ENCODE measurements at regions not wholly inside any gene's neighbourhood (a gene's known extent, or its start where the extent isn't known, plus 50 kb on each side); places are given as distances from the start of the nearest gene placed in this dataset.
"Not testable (repeated sequence)": the region's sequence is repeated elsewhere in the genome, so short reads cannot be mapped to it uniquely, and the experiment has no call there.

DNA sequence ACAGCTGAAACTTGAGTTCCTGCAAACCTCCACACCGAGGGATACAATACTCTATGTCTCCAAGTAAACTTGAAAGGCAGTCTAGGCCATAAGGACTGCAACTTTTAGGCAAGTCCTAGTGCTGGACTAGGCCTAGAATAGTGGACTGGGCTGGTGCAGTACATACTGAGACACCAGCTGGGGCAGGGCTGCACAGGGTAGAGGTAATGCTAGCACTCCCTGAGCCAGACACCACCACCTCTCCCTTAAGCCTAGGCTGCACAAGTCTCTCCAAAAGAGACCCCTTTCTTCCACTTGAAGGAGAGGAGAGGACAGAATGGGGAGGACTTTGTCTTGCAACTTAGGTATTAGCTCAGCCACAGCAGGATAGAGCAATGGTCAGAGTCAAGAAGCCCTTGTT, 65.7 kb upstream of the PTPRK start:
- DNase-seq, result no peak

DNA sequence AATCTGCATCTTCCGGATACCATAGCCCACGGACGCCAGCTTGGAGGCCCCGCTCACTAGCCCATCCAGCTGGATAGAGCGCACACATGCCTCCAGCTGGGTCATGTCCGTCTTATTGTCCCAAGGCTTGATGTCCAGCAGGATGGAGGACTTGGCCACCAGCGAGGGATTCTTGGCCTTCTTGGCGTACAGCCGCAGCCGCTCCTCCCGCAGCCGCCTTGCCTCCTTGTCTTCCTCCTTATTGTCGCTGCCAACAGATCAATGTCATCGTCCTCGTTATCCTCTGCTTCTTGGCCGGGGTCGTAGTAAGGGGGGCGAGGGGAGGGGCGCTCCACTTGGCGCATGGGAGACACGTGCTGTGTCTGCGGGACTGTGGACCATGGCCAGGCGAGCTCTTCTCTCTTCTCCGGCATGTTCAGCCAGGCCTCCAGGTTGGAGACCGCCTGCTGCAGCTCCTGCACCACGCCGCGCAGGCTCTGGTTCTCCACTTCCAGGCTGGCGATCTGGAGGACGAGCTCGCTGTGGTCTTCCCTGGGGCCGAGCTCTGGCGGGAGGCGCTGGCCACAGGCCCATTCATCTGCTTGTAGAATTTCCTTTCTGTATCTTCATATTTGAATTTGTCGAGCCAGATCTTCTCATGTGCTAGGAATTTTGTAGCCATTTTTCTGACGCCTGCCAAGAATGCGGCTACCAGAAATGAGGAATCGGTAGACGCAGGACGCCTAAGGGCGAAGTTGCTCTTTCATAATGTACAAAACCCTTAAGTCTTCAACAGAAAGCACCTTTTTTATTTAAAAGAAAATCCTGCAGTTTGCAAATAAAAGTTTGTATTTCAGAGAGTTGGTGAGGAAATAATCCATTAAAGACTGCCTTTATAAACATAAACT, 60.1 kb upstream of the PTPRK start:
- DNase-seq, result no peak

DNA sequence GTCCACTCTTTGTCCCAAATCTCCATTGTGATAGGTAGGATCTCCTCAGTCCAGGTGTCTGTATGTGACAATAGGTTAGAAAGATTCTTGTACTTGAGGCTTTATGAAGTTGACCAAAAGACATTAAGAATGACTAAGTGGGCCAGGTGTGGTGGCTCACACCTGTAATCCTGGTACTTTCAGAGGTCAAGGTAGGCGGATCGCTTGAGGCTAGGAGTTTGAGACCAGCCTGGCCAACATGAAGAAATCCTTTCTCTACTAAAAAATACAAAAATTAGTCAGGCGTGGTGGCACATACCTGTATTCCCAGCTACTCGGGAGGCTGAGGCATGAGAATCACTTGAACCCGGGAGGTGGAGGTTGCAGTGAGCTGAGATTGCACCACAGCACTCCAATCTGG, 54.9 kb upstream of the PTPRK start:
- DNase-seq, result not testable (repeated sequence)

DNA sequence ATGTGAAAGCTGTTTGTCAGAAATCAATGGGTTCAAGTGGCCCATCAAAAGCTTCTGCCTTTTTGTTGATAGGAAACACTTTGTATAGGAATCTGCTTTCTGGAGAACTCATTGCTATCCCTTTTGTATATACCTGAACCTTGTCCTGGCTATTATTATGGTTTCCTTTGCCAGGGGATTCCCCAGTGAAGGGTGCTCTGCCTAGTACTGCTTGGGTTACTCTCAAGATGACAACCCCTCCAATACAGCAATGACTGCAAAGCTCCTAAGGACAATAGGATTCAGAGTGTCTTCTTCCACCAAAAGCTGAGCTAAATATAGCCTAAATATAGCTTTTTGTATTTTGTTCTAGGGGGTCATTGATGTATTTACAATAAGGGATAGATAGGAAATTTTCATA, 54.0 kb upstream of the PTPRK start:
- DNase-seq, result no peak

DNA sequence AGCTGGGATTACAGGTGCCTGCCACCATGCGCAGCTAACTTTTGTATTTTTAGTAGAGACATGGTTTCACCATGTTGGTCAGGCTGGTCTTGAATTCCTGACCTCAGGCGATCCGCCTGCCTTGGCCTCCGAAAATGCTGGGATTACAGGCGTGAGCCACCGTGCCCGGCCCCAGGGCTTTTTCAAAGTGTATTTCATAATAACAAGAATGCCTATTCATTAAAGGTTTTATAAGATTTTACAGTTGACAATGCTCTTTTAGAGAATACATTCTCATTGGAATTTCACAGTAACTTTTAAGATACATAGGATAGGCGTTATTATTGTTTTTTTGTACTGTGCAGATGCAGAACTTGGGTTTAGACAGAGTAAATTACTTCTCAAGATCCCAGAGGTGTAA, 52.6 kb upstream of the PTPRK start:
- DNase-seq, result no peak

DNA sequence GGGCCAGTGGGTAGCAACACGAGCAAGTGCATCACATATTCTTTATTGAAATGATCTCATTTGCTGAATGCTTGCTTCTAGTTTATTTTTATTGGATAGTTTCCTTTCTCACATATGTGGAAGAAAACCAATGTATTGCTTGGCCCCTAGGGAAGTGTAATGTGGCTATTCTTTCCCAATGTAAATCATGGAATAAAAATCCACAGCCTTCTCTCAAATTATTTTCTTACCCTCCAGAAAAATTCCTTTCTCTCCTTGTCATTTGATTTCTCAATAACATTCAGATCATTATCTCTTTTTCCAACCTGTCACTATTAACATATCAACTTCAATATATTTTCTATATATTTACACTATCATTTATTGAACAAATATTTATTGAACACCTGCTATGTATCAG, 51.9 kb upstream of the PTPRK start:
- DNase-seq, result no peak

DNA sequence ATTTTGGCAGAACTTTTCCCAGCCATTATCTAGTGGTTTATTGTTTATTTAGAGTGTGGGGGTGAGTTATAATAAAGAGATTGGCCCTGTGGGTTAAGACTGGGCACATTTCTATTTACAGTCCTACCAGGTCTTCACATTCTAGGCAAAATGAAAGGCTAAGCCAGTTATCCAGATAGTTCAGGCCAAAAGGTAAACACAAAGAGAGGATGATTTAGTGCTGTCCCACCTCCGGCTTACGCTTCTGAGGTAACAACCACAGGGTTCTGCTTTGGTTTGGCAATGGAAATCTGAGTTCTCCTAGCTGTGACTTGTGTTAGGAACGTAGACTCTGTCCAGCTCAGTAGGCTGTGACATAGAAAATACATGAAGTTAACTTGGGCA, 50.3 kb upstream of the PTPRK start:
- DNase-seq, result no peak

DNA sequence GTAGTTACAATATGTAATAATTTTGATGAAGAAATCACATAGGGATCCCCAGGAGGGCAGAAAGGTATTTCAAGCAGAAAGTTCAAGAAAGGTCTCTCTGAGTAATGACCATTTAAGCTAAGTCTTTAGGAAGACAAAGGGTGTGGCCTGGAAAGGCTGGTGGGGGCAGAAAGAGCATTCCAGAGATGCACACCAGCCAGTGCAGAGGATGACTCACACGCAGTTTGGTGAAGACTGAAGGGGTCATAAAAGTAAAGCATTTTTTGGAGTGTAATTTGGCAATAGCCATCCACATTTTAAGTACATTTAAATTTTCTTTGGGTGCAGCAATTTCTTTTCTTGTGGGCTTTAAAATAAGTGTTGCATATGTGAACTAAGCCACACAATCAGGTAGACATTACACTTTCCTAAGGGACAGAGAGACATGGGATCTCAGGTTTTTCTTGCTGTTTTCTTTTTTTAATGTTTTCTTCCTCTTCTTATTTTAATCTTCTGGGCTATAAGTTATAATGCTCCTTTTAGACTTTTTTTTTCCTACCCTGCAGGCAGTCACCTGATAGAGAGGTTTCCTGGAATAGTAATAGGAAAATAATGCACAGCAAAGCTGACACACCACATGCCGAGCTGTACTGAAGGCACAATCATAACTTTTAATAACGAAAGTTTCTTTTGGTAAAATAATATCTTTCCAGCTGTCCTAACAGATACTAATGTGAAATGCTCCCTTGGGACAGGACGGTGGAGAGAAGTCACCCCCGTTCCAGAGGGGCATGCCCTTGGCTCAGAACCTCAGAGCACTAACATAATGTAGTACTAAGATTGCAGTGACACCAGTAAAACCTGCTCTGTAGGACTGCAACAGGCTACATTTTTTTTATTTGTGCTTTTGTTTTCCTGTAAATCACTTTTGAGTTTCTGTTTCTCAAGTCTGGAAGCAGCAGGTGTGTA, 49.6 kb upstream of the PTPRK start:
- no peak for DNase-seq

All from retina (tissue), 1 donor.